Kidney epithelial cell (primary cell): ENCODE measurements at regions not wholly inside any gene's neighbourhood (a gene's known extent, or its start where the extent isn't known, plus 50 kb on each side); places are given as distances from the start of the nearest gene placed in this dataset.
"Not testable (repeated sequence)": the region's sequence is repeated elsewhere in the genome, so short reads cannot be mapped to it uniquely, and the experiment has no call there.

Experiments
- DNase-seq: peaks from one replicate; pipeline ENCODE4 v3.0.0-alpha.2; 2010; ENCODE audit warnings: low read depth
- H3K27me3 ChIP-seq: 2 replicates; pipeline ENCODE4 v1.6.0; 2011; ENCODE audit warnings: low read length; ENCODE audit not compliant: control insufficient read depth, insufficient read depth
- H3K36me3 ChIP-seq: 2 replicates; pipeline ENCODE4 v1.5.1; 2011; ENCODE audit warnings: low read length; ENCODE audit not compliant: control insufficient read depth, insufficient read depth
- H3K4me3 ChIP-seq: 2 replicates; pipeline ENCODE4 v1.5.1; 2011; ENCODE audit warnings: low read depth, mild to moderate bottlenecking, control low read depth, low read length
- TF ChIP-seq, protein P1 (sequence below): IDR thresholded peaks from 2 replicates; pipeline ENCODE4 v1.5.1; 2011; ENCODE audit warnings: mild to moderate bottlenecking, moderate library complexity, low read length, control low read depth, inconsistent platforms; ENCODE audit not compliant: insufficient read depth, poor library complexity, severe bottlenecking

DNA sequence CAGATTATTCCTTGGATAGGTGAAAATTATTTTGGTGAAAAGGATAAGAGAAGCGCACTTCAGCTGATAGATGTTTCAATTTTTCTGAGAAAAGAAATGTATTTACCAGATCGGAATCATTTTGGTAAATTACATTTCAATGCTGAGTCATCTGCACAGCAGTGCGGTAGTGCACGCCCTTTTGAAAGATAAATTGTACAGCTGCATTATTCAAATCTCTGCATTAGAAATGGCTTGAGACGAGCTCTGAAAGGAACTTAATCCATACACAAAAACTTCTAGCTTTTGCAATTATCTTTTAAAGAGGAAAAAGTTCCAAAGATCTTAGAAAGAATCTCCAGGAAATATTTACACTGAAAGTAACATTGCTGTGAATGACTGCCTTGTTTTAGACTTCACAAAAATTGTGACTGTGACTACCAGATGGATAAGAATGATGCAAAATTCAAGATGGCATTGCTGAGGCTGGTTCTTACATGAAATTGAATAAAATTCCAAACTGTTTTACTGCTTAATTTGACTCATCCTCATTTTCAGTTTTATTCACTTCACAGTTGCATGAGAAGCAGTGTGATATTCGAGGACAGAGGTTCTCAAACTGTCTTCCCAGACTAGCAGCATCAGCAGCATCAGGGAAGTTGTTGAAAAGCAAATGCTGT is 161.7 kb downstream of the RND3 start:
- Histone ChIP-seq H3K4me3 (no peak overlapping the region), H3K36me3 (no peaks in the 10 kb centered on the region), H3K27me3 (no peaks in the 10 kb centered on the region)
- no peak for DNase-seq
- TF ChIP-seq, protein P1, sequence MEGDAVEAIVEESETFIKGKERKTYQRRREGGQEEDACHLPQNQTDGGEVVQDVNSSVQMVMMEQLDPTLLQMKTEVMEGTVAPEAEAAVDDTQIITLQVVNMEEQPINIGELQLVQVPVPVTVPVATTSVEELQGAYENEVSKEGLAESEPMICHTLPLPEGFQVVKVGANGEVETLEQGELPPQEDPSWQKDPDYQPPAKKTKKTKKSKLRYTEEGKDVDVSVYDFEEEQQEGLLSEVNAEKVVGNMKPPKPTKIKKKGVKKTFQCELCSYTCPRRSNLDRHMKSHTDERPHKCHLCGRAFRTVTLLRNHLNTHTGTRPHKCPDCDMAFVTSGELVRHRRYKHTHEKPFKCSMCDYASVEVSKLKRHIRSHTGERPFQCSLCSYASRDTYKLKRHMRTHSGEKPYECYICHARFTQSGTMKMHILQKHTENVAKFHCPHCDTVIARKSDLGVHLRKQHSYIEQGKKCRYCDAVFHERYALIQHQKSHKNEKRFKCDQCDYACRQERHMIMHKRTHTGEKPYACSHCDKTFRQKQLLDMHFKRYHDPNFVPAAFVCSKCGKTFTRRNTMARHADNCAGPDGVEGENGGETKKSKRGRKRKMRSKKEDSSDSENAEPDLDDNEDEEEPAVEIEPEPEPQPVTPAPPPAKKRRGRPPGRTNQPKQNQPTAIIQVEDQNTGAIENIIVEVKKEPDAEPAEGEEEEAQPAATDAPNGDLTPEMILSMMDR = no peak

DNA sequence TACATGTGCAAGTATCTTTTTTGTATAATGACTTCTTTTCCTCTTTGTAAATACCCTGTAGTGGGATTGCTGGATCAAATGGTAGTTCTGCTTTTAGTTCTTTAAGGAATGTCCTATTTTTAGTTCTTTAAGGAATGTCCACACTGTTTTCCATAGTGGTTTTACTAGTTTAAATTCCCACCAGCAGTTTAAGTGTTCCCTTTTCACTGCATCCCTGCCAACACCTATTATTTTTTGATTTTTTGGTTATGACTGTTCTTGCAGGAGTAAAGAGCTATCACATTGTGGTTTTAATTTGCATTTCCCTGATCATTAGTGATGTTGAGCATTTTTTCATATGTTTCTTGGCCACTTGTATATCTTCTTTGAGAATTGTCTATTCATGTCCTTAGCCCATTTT is 164.4 kb downstream of the RND3 start:
- DNase-seq, H3K4me3 ChIP-seq, H3K36me3 ChIP-seq, H3K27me3 ChIP-seq: not testable (repeated sequence)

DNA sequence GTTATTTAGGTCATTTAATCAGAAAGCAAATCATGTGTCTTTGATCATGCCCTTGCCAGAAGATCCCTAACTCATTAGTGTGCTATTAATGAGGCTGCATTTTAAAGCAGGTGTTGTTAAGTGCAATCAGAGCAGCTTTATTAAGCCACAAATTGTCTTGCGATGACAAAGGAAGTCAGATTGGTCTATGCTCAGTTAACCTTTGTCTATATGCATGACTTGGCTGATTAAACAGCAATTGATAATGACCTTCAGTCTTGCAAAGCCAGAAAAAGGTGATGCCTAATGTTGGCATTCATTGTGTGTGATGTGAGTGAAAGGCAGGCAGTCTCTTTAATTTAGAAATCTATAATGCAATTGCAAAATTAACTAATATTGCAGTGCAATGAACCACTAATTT is 166.9 kb downstream of the RND3 start:
- no peak for DNase-seq
- Histone ChIP-seq H3K36me3 (no peaks in the 10 kb centered on the region), H3K27me3 (no peaks in the 10 kb centered on the region), H3K4me3 (no peak overlapping the region)
- TF ChIP-seq, protein P1 = no peak

DNA sequence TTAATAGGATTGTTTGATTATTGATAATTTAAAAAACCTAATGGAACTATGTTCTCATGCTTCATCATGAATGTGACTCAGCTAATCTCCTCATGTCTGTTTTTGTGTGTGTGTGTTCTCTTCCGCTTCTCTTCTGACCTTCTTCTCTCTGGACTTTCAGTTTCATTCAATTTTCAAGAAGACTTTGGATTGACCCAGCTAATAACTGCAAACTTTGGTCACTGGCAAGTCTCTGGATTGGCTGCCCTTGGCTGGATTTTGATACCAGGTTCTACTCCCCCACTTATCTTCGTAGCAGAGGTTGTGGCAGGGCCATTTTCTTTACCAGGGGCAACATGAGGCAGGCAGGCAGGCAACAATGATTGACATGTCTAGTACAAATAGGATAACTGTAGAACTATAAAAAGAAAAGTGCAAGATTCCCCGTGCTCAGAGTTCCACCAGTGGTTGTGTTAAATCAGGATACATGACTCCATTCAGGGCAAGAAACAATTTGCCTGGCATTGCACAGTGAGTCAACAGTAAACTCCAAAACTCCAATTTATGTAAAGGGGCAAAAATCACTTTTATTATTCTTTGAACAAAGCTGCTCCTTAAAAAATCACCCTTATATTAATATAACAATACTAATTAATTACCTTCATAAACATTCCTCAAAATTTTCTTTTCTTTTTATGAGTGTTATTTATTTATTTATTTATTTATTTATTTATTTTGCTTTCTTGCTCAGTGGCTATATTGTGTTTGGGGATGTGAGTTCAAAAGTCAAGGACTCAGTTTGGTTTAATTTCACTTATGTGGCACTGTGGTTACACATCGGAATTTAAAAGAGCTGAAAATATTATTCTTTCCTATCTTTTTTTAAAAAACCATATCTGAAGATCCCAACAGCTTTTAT is 167.6 kb downstream of the RND3 start:
- Histone ChIP-seq H3K27me3 (no peaks in the 10 kb centered on the region), H3K36me3 (no peaks in the 10 kb centered on the region), H3K4me3 (no peak overlapping the region)
- DNase-seq = no peak
- TF ChIP-seq, protein P1 = no peak

DNA sequence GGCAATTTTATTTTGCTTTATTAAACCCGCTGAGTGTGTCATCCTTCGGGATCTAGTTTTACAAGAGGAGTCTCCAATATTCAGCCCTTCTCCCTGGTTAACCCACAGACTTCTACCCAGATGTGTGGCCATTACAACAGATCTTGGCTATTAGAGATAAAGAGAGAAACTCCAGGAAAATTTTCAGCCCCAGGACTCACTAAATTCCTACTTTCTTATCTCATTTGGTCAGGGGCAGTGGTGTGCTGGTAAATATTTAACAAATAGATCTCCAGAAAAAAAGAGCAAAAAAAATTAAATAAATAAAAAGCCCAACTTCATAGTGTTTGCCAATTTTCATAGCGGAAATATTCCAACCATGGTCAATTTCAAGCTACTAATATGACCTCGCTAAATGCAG is 168.4 kb downstream of the RND3 start:
- Histone ChIP-seq H3K36me3 (no peaks in the 10 kb centered on the region), H3K27me3 (no peaks in the 10 kb centered on the region), H3K4me3 (no peak overlapping the region)
- TF ChIP-seq, protein P1 = no peak
- DNase-seq = no peak

DNA sequence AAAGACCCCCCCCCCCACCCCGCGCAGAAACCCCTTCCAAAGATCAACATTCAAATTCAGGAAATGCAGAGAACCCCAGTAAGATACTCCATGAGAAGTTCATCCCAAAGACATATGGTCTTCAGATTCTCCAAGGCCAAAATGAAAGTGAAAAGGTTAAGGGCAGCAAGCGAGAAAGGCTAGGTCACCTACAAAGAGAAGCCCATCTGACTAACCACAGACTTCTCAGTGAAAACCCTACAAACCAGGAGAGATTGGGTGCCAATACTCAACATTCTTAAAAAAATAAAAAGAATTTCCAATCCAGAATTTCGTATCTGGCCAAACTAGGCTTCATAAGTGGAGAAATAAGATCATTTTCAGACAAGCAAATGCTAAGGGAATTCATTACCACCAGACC is 175.2 kb downstream of the RND3 start:
- no peak overlapping the region for H3K4me3 ChIP-seq
- H3K27me3 ChIP-seq = no peaks in the 10 kb centered on the region
- H3K36me3 ChIP-seq = no peaks in the 10 kb centered on the region

More for the DNA sequence above, 175.2 kb downstream of the RND3 start:
- no peak for DNase-seq
- TF ChIP-seq, protein P1 = no peak
